H1 (cell line): ENCODE measurements at regions not wholly inside any gene's neighbourhood (a gene's known extent, or its start where the extent isn't known, plus 50 kb on each side); places are given as distances from the start of the nearest gene placed in this dataset.

ENCODE experiments used
- CTCF ChIA-PET: fragments of 300-600 bp; sonication (Branson Sonifier 250); formaldehyde crosslinking; loops from one replicate; lab custom pipeline; 2021; ENCODE audit not compliant: partially characterized antibody; lab: Charles Lee
- POLR2A ChIA-PET: fragments of 300-600 bp; sonication (Branson Sonifier 250); formaldehyde crosslinking; loops from one replicate; lab custom pipeline; 2021; ENCODE audit warnings: inconsistent platforms; ENCODE audit not compliant: partially characterized antibody; lab: Charles Lee
- DNase-seq, 2 experiments: peaks; one replicate each; pipeline versions ENCODE4 v3.0.0 to v3.0.0-alpha.2; 2010 to 2022; ENCODE audit warnings: low spot score in 2 of 2, low read depth in 1 of 2, mixed read lengths in 1 of 2
- FAIRE-seq: peaks from 2 replicates; lab custom pipeline; 2011; peaks lifted over from hg19 to GRCh38; lab: Jason Lieb, UNC
- H2AFZ ChIP-seq: 2 replicates; pipeline ENCODE4 v1.8.1; 2012; ENCODE audit warnings: low read length, inconsistent platforms
- H2AK5ac ChIP-seq: 2 replicates; pipeline ENCODE4 v1.6.1; 2013; ENCODE audit warnings: low read depth, low read length
- H2BK120ac ChIP-seq: replicated peaks from 2 replicates; pipeline ENCODE3; 2013; ENCODE audit warnings: low read depth, low read length, inconsistent platforms
- H2BK12ac ChIP-seq: 2 replicates; pipeline ENCODE4 v1.6.1; 2013; ENCODE audit warnings: low read depth, low read length
- H2BK15ac ChIP-seq: 2 replicates; pipeline ENCODE4 v1.6.1; 2013; ENCODE audit warnings: low read length
- H2BK20ac ChIP-seq: 2 replicates; pipeline ENCODE4 v1.6.1; 2013; ENCODE audit warnings: low read length
- H2BK5ac ChIP-seq: 2 replicates; pipeline ENCODE4 v1.6.1; 2013; ENCODE audit warnings: low read depth, low read length
- H3K14ac ChIP-seq: 2 replicates; pipeline ENCODE4 v1.6.1; 2013; ENCODE audit warnings: inconsistent platforms; ENCODE audit not compliant: insufficient read length
- H3K18ac ChIP-seq: 2 replicates; pipeline ENCODE4 v1.6.1; 2013; ENCODE audit warnings: low read length; ENCODE audit errors: extremely low read depth
- H3K23ac ChIP-seq: 2 replicates; pipeline ENCODE4 v1.6.1; 2013; ENCODE audit warnings: inconsistent platforms; ENCODE audit not compliant: insufficient read length
- H3K23me2 ChIP-seq: 2 replicates; pipeline ENCODE4 v1.6.1; 2013; ENCODE audit warnings: low read depth, low read length
- H3K27ac ChIP-seq: 2 replicates; pipeline ENCODE4 v1.6.1; 2011; ENCODE audit warnings: low read depth, low read length, inconsistent platforms
- H3K27me3 ChIP-seq, 4 experiments: replicated peaks in 1 of 4; 1 replicate in 1 of 4; 2 replicates in 3 of 4; pipeline versions ENCODE4 v1.6.1 to v1.8.1; 2011 to 2013; ENCODE audit warnings: low read length in 3 of 4, mild to moderate bottlenecking in 3 of 4, inconsistent platforms in 2 of 4, mixed read lengths in 2 of 4, moderate library complexity in 1 of 4; ENCODE audit not compliant: control insufficient read depth in 3 of 4, insufficient read depth in 3 of 4; ENCODE audit errors: extremely low read depth in 1 of 4
- H3K36me3 ChIP-seq, 4 experiments: 2 replicates each; pipeline versions ENCODE4 v1.6.1 to v1.8.1; 2011 to 2013; ENCODE audit warnings: mild to moderate bottlenecking in 4 of 4, low read length in 3 of 4, moderate library complexity in 2 of 4, control low read depth in 1 of 4, inconsistent platforms in 1 of 4; ENCODE audit not compliant: insufficient read depth in 4 of 4, control insufficient read depth in 2 of 4
- H3K4ac ChIP-seq: replicated peaks from 2 replicates; pipeline ENCODE3; 2013; ENCODE audit warnings: low read length, low read depth, mixed read lengths, inconsistent platforms; ENCODE audit not compliant: insufficient read length
- H3K4me1 ChIP-seq, 4 experiments: replicated peaks in 1 of 4; 1 replicate in 1 of 4; 2 replicates in 3 of 4; pipeline versions ENCODE4 v1.6.1 to v1.8.1; 2011 to 2013; ENCODE audit warnings: low read length in 3 of 4, inconsistent platforms in 2 of 4, mixed read lengths in 1 of 4; ENCODE audit not compliant: insufficient read depth in 4 of 4, control insufficient read depth in 3 of 4
- H3K4me2 ChIP-seq, 2 experiments: 2 replicates each; pipeline versions ENCODE4 v1.6.1 to v1.8.1; 2011 to 2013; ENCODE audit warnings: low read depth in 2 of 2, low read length in 2 of 2, control low read depth in 1 of 2, inconsistent platforms in 1 of 2, mild to moderate bottlenecking in 1 of 2; ENCODE audit not compliant: insufficient read depth in 1 of 2
- H3K4me3 ChIP-seq, 4 experiments: fragments of 200-600, 300-600 bp in 1 of 4; sonication (generic), shearing (Covaris generic), sonication (Bioruptor Twin) in 1 of 4; 2 replicates each; pipeline versions ENCODE4 v1.5.1 to v1.8.1; 2011 to 2016; ENCODE audit warnings: low read length in 4 of 4, low read depth in 3 of 4, control low read depth in 2 of 4, inconsistent platforms in 2 of 4, mild to moderate bottlenecking in 2 of 4, mixed read lengths in 1 of 4, moderate library complexity in 1 of 4; ENCODE audit not compliant: insufficient read depth in 2 of 4; ENCODE audit errors: extremely low read depth in 1 of 4
- H3K56ac ChIP-seq: replicated peaks from 2 replicates; pipeline ENCODE3; 2013; ENCODE audit warnings: low read depth, mild to moderate bottlenecking, mixed read lengths, low read length, inconsistent platforms; ENCODE audit not compliant: insufficient read length
- H3K79me1 ChIP-seq: 2 replicates; pipeline ENCODE4 v1.6.1; 2013; ENCODE audit warnings: low read depth, low read length, control low read depth
- H3K79me2 ChIP-seq, 2 experiments: 2 replicates each; pipeline versions ENCODE4 v1.6.1 to v1.8.1; 2012 to 2013; ENCODE audit warnings: low read length in 2 of 2, mild to moderate bottlenecking in 2 of 2, inconsistent platforms in 1 of 2; ENCODE audit not compliant: insufficient read depth in 2 of 2, control insufficient read depth in 1 of 2
- H3K9ac ChIP-seq, 4 experiments: replicated peaks in 1 of 4; 1 replicate in 1 of 4; 2 replicates in 3 of 4; pipeline versions ENCODE4 v1.6.1 to v1.8.1; 2011 to 2013; ENCODE audit warnings: low read depth in 3 of 4, low read length in 3 of 4, control low read depth in 2 of 4, mild to moderate bottlenecking in 2 of 4, moderate library complexity in 2 of 4, inconsistent platforms in 1 of 4; ENCODE audit errors: extremely low read depth in 1 of 4
- H3K9me3 ChIP-seq, 2 experiments: 2 replicates each; pipeline versions ENCODE4 v1.6.1 to v1.8.1; 2012 to 2013; ENCODE audit warnings: mild to moderate bottlenecking in 2 of 2, moderate library complexity in 2 of 2, control low read depth in 1 of 2, inconsistent platforms in 1 of 2, low read depth in 1 of 2, low read length in 1 of 2, mixed read lengths in 1 of 2; ENCODE audit not compliant: insufficient read depth in 2 of 2
- H4K20me1 ChIP-seq, 2 experiments: replicated peaks in 1 of 2; 2 replicates each; pipeline versions ENCODE3 to v1.8.1; 2011 to 2013; ENCODE audit warnings: inconsistent platforms in 2 of 2, low read length in 2 of 2, mild to moderate bottlenecking in 1 of 2; ENCODE audit not compliant: insufficient read depth in 2 of 2, control insufficient read depth in 1 of 2
- H4K5ac ChIP-seq: 2 replicates; pipeline ENCODE4 v1.6.1; 2013; ENCODE audit warnings: low read length, low read depth, mixed read lengths, inconsistent platforms; ENCODE audit not compliant: insufficient read length
- H4K8ac ChIP-seq: 2 replicates; pipeline ENCODE4 v1.8.0; 2013; ENCODE audit warnings: mild to moderate bottlenecking, moderate library complexity, low read length, inconsistent platforms; ENCODE audit not compliant: insufficient read depth; ENCODE audit errors: extremely low read depth
- H4K91ac ChIP-seq: replicated peaks from 2 replicates; pipeline ENCODE3; 2013; ENCODE audit warnings: low read length, mixed read lengths, inconsistent platforms; ENCODE audit not compliant: insufficient read length
- ASH2L ChIP-seq: fragments of 200-600, 300-600 bp; sonication (generic); IDR thresholded peaks from one replicate; pipeline ENCODE4 v1.7.1; 2017; ENCODE audit warnings: low read length
- BRCA1 ChIP-seq: IDR thresholded peaks from 2 replicates; pipeline ENCODE4 v1.6.1; 2012; ENCODE audit warnings: low read depth, low read length, improper control_type of control experiment
- CTCF ChIP-seq, 3 experiments: IDR thresholded peaks; 1 replicate in 2 of 3; 2 replicates in 1 of 3; pipeline versions ENCODE4 v1.5.1 to v1.6.1; 2011; ENCODE audit warnings: low read length in 3 of 3, mild to moderate bottlenecking in 3 of 3, inconsistent platforms in 2 of 3, low read depth in 1 of 3, moderate library complexity in 1 of 3; ENCODE audit not compliant: insufficient read depth in 1 of 3; ENCODE audit errors: control extremely low read depth in 1 of 3
- JUND ChIP-seq: IDR thresholded peaks from 2 replicates; pipeline ENCODE4 v1.6.1; 2011; ENCODE audit warnings: mild to moderate bottlenecking, improper control_type of control experiment, low read length
- MAFK ChIP-seq: IDR thresholded peaks from 2 replicates; pipeline ENCODE4 v1.6.1; 2012; ENCODE audit warnings: low read depth, mild to moderate bottlenecking, improper control_type of control experiment, low read length
- MAX ChIP-seq: IDR thresholded peaks from 2 replicates; pipeline ENCODE4 v1.6.1; 2012; ENCODE audit warnings: inconsistent platforms
- POLR2AphosphoS5 ChIP-seq: IDR thresholded peaks from 2 replicates; pipeline ENCODE4 v1.6.1; 2011; ENCODE audit warnings: low read depth, low read length
- RNF2 ChIP-seq: fragments of 200-900, 300-1000 bp; sonication (generic); IDR thresholded peaks from 2 replicates; pipeline ENCODE4 v1.7.1; 2016; ENCODE audit warnings: borderline replicate concordance, low read depth, mild to moderate bottlenecking, antibody characterized with exemption, low read length; ENCODE audit not compliant: poor library complexity, severe bottlenecking; ENCODE audit errors: missing control alignments
- SIX5 ChIP-seq: IDR thresholded peaks from 2 replicates; pipeline ENCODE4 v1.6.1; 2011; ENCODE audit warnings: mild to moderate bottlenecking, low read depth, low read length
- TBP ChIP-seq: IDR thresholded peaks from 2 replicates; pipeline ENCODE4 v1.6.1; 2011; ENCODE audit warnings: low read depth, low read length, improper control_type of control experiment
- USF2 ChIP-seq: IDR thresholded peaks from 2 replicates; pipeline ENCODE4 v1.6.1; 2011; ENCODE audit warnings: low read length, improper control_type of control experiment
- ZNF274 ChIP-seq: IDR thresholded peaks from 2 replicates; pipeline ENCODE4 v1.7.0; 2012; ENCODE audit warnings: low read length, borderline replicate concordance; ENCODE audit errors: extremely low read depth

- H3K14ac ChIP-seq = no peak overlapping the region
- ChIA-PET POLR2A (no interaction called here), CTCF (interaction anchor here (1.1 kb wide), 1 partner anchor 12 kb away, joined by 4 read pairs; no protein-coding TSS in a partner anchor)
- no peak overlapping the region for H3K23ac ChIP-seq
- H3K9ac ChIP-seq = no peak overlapping the region
- H2BK5ac ChIP-seq = no peak overlapping the region
- H3K79me1 ChIP-seq = no peaks in the 10 kb centered on the region
- H4K5ac ChIP-seq = no peak overlapping the region
- DNase-seq = no peak
- no peak overlapping the region for H2BK15ac ChIP-seq
- no peaks in the 10 kb centered on the region for H4K20me1 ChIP-seq
- H3K79me2 ChIP-seq = no peaks in the 10 kb centered on the region
- H2BK20ac ChIP-seq = no peak overlapping the region
- no peak overlapping the region for H3K27ac ChIP-seq
- H3K36me3 ChIP-seq = no peaks in the 10 kb centered on the region
- H2AFZ ChIP-seq = no peak overlapping the region
- no peak overlapping the region for H2BK120ac ChIP-seq
- H3K18ac ChIP-seq = no peak overlapping the region
- H3K56ac ChIP-seq = no peak overlapping the region
- H3K27me3 ChIP-seq = no peaks in the 10 kb centered on the region
- H2AK5ac ChIP-seq = no peak overlapping the region
- no peak overlapping the region for H2BK12ac ChIP-seq
- no peak overlapping the region for H3K4me2 ChIP-seq
- peaks cover 0 to 15% (median 6%) of the 10 kb centered on the region in 4 experiments; a peak in 5 of 7 replicates for H3K4me1 ChIP-seq
- H4K8ac ChIP-seq = no peak overlapping the region
- H3K4ac ChIP-seq = no peak overlapping the region
- H3K9me3 ChIP-seq = no peaks in the 10 kb centered on the region
- H3K4me3 ChIP-seq = no peak overlapping the region
- H3K23me2 ChIP-seq = no peaks in the 10 kb centered on the region; the same call in 1 of the 2 replicates
- no peak overlapping the region for H4K91ac ChIP-seq
- no peak for FAIRE-seq
- TF ChIP-seq USF2 (no peak), ASH2L (no peak), MAX (no peak), BRCA1 (no peak), SIX5 (no peak), POLR2AphosphoS5 (no peak), TBP (no peak), RNF2 (no peak), CTCF (IDR thresholded peaks at IDR 0.05; ENCODE audit: control extremely low read depth in 1 of 3, insufficient read depth in 1 of 3, low read depth in 1 of 3, low read length in 3 of 3) (no peak), MAFK (no peak), ZNF274 (no peak), JUND (no peak)
Observed at GRCh38 chr9:13576101-13576500, 296.6 kb upstream of the MPDZ start.
